Endothelial cell (in vitro differentiated cells): ENCODE measurements at regions not wholly inside any gene's neighbourhood (a gene's known extent, or its start where the extent isn't known, plus 50 kb on each side); places are given as distances from the start of the nearest gene placed in this dataset.

Experiments
- DNase-seq: peaks from one replicate; pipeline ENCODE4 v3.0.0; 2021; ENCODE audit warnings: low spot score
- H3K27ac Mint-ChIP-seq: one replicate; pipeline ENCODE4 v1.8.0; 2021; ENCODE audit warnings: mixed read lengths, inconsistent platforms; ENCODE audit not compliant: unreplicated experiment
- H3K27me3 Mint-ChIP-seq: one replicate; pipeline ENCODE4 v1.8.0; 2021; ENCODE audit warnings: mild to moderate bottlenecking, moderate library complexity, mixed read lengths, inconsistent platforms; ENCODE audit not compliant: unreplicated experiment
- H3K36me3 Mint-ChIP-seq: one replicate; pipeline ENCODE4 v1.8.0; 2021; ENCODE audit warnings: mild to moderate bottlenecking, low read depth, mixed read lengths, inconsistent platforms; ENCODE audit not compliant: unreplicated experiment
- H3K4me1 Mint-ChIP-seq: one replicate; pipeline ENCODE4 v1.8.0; 2021; ENCODE audit warnings: mild to moderate bottlenecking, mixed read lengths, inconsistent platforms; ENCODE audit not compliant: unreplicated experiment
- H3K4me3 Mint-ChIP-seq: one replicate; pipeline ENCODE4 v1.8.0; 2021; ENCODE audit warnings: mild to moderate bottlenecking, mixed read lengths, inconsistent platforms; ENCODE audit not compliant: unreplicated experiment
- H3K9me3 Mint-ChIP-seq: one replicate; pipeline ENCODE4 v1.8.0; 2021; ENCODE audit warnings: mixed read lengths, inconsistent platforms; ENCODE audit not compliant: unreplicated experiment
- TF ChIP-seq, protein P1 (sequence below): fragments of 200-600 bp; sonication (generic); IDR thresholded peaks from one replicate; pipeline ENCODE4 v1.5.0; 2021; ENCODE audit warnings: antibody characterized with exemption; ENCODE audit not compliant: unreplicated experiment

DNA sequence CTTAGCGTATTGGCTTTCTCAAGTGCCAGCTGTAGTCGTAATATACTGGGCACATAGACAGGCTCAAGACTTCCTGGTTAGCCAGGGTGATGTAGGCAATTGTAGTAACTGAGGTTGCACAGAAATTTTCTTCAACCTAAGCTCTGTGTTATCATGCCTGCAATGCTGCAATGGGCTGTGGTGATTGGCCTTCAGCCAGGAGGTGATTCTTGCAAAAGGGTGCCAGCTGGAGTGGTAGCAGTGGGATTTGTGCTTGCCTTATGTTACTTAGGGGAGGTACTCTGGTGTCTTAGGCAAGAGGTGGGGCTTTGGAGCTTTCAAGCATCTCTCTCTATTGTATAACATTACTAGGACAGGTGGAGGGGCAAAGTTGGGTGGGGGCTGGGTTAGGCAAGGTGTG lies 495.1 kb downstream of the CDH11 start:
- TF ChIP-seq, protein P1, sequence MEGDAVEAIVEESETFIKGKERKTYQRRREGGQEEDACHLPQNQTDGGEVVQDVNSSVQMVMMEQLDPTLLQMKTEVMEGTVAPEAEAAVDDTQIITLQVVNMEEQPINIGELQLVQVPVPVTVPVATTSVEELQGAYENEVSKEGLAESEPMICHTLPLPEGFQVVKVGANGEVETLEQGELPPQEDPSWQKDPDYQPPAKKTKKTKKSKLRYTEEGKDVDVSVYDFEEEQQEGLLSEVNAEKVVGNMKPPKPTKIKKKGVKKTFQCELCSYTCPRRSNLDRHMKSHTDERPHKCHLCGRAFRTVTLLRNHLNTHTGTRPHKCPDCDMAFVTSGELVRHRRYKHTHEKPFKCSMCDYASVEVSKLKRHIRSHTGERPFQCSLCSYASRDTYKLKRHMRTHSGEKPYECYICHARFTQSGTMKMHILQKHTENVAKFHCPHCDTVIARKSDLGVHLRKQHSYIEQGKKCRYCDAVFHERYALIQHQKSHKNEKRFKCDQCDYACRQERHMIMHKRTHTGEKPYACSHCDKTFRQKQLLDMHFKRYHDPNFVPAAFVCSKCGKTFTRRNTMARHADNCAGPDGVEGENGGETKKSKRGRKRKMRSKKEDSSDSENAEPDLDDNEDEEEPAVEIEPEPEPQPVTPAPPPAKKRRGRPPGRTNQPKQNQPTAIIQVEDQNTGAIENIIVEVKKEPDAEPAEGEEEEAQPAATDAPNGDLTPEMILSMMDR, result no peak
- DNase-seq, result no peak
- no peak overlapping the region for H3K4me3 Mint-ChIP-seq
- no peaks in the 10 kb centered on the region for H3K9me3 Mint-ChIP-seq
- no peaks in the 10 kb centered on the region for H3K27me3 Mint-ChIP-seq
- H3K36me3 Mint-ChIP-seq, result peaks cover 4% of the 10 kb centered on the region
- peaks cover 12% of the 10 kb centered on the region for H3K4me1 Mint-ChIP-seq
- H3K27ac Mint-ChIP-seq, result no peak overlapping the region

DNA sequence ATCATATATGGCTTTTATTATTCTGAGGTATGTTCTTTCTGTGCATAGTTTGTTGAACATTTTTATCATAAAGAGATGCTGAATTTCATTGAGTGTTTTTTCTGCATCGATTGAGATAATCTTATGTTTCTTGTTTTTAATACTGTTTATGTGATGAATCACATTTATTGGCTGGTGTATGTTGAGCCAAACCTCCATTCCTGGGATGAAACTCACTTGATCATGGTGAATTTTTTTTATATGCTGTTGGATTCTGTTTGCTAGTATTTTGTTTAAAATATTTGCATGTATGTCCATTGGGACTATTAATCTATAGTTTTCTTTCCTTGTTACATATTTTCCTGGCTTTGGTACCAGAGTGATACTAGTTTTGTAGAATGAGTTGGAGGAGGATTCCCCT lies 500.2 kb downstream of the CDH11 start:
- Mint-ChIP-seq H3K36me3 (no peaks in the 10 kb centered on the region), H3K9me3 (no peaks in the 10 kb centered on the region), H3K4me3 (no peak overlapping the region), H3K4me1 (no peaks in the 10 kb centered on the region), H3K27me3 (no peaks in the 10 kb centered on the region), H3K27ac (no peak overlapping the region)
- TF ChIP-seq, protein P1, result no peak
- DNase-seq, result no peak

DNA sequence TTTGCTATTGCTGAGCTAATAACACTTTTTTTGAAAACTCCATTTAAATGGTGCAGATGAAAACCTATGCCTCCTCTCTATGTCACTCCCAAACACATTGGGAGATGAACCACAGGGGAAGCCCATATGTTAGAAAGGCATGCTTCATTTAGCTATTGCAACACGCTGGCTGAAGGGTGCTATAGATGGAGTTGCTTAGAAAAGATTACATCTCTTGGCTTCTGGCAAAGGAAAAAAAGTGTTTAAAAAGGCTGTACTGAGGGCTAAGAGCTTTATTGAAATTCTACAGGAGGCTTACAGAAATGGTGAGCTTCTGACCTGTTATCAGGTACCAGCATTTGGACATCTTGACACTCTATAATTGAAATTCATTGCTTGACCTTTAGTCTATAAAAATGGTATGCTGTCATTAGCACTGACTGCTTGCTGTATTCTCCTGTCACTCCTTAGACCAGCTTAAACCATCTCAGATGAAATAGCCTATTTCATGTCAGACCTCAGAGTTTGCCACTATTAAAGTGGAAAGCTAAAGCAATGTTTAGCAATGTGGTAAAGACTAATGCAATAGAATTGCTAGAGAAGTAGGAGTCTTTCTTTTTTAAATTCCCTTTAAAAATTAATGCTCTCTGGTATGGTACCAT lies 503.9 kb downstream of the CDH11 start:
- no peak overlapping the region for H3K27ac Mint-ChIP-seq
- no peak overlapping the region for H3K4me3 Mint-ChIP-seq
- TF ChIP-seq, protein P1, result no peak
- H3K4me1 Mint-ChIP-seq, result no peaks in the 10 kb centered on the region
- H3K9me3 Mint-ChIP-seq, result no peaks in the 10 kb centered on the region
- no peaks in the 10 kb centered on the region for H3K36me3 Mint-ChIP-seq
- DNase-seq, result no peak
- no peaks in the 10 kb centered on the region for H3K27me3 Mint-ChIP-seq

DNA sequence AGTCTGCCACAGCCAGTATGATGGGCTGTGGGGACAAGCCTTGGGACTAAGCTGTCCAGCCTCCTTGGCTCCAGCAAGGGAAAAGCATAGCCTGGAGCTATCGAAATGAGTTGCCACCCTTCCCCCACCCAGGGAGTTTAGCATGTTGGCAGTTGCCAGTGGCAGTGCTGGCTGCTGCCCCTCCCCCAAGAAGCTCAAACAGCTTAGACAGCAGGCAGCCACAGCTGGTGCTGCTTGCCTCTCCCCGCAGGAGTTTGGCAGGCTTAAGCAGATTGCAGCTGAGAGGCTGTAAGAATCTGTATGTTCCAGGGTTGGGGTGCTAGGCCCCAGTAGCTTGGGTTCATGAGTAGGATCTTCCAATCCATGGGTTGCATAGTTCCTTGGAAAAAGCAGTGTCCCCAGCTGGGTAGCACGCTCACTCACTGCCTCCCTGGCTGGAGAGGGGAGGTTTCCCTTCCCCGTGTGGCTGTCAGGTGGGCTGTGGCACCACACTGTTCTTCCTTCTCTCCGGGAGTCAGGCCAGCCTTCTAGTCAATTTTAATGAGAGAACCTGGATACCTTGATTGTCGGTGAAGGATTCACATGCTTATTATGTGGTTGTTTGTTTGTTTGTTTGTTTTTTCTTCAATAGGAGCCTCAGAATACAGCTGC lies 506.1 kb downstream of the CDH11 start:
- no peak overlapping the region for H3K4me3 Mint-ChIP-seq
- no peaks in the 10 kb centered on the region for H3K36me3 Mint-ChIP-seq
- H3K27me3 Mint-ChIP-seq, result no peaks in the 10 kb centered on the region
- TF ChIP-seq, protein P1, result no peak
- no peaks in the 10 kb centered on the region for H3K9me3 Mint-ChIP-seq
- H3K4me1 Mint-ChIP-seq, result no peaks in the 10 kb centered on the region
- no peak overlapping the region for H3K27ac Mint-ChIP-seq
- no peak for DNase-seq

DNA sequence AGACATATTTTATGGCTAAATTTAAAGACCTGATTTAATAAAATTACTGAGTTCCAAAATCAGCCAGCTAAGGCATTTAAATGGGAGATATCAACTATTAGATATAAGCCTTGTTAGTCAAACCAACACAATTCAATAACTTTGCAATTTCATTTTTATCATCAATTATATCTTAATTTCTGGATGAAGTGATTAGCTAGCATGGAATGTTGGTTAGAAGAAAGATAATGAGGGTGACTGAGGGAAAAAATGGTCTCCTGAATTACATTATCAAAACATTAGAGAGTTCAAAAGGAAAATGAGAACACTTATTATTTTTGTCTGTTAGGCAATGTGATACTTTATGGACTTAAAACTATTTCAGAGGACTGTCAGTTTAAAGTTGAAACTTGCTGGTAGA lies 525.7 kb downstream of the CDH11 start:
- TF ChIP-seq, protein P1, result no peak
- Mint-ChIP-seq H3K4me3 (no peak overlapping the region), H3K27ac (no peak overlapping the region), H3K27me3 (no peaks in the 10 kb centered on the region), H3K36me3 (no peaks in the 10 kb centered on the region), H3K4me1 (no peaks in the 10 kb centered on the region), H3K9me3 (no peaks in the 10 kb centered on the region)
- DNase-seq, result no peak
